ENCODE measurements at regions not wholly inside any gene's neighbourhood (a gene's known extent, or its start where the extent isn't known, plus 50 kb on each side); places are given as distances from the start of the nearest gene placed in this dataset.

DNA sequence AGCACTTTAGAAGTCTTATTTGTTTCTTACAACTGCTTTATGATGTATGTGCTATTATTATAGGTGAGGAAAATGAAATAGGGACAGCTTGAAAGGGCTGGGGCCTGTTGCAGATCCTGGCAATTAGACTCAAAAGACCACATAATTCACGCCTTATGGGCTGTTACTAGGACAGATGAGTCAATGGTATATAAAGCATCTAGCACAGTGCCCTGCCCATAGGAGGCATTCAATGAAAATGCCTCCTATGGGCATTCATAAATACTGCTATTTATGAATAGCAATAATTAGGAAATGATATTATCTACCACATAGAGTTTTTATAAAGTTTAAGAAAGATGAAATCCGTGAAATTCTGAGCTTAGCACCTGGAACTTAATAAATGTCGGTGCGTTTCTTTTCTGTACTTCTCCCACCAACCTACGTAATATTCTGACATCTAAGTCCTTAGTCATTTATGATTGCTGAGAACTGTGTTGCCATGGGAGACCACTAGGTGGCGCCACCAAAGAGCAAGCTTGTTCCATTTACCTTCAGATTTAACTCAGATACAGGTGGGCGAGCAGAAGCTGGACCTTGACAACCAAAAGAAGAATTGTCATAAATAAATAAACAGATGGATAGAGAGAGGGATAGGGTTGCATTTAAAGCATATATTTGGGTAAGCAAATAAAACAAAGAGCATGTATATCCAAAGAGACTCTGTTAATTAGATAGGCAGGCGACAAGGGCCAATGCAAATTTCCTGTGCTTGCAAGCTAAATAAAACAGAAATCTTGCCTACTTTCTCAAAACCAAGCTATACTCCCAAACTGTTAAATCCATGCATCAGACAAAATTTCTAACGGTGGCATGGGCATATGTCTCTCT, 699.9 kb downstream of the INHBA start:
- TF ChIP-seq, protein P1, sequence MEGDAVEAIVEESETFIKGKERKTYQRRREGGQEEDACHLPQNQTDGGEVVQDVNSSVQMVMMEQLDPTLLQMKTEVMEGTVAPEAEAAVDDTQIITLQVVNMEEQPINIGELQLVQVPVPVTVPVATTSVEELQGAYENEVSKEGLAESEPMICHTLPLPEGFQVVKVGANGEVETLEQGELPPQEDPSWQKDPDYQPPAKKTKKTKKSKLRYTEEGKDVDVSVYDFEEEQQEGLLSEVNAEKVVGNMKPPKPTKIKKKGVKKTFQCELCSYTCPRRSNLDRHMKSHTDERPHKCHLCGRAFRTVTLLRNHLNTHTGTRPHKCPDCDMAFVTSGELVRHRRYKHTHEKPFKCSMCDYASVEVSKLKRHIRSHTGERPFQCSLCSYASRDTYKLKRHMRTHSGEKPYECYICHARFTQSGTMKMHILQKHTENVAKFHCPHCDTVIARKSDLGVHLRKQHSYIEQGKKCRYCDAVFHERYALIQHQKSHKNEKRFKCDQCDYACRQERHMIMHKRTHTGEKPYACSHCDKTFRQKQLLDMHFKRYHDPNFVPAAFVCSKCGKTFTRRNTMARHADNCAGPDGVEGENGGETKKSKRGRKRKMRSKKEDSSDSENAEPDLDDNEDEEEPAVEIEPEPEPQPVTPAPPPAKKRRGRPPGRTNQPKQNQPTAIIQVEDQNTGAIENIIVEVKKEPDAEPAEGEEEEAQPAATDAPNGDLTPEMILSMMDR (IDR thresholded peaks at IDR 0.05): peak in 3 of 4 experiments; percentile 4 to 33 (median 33)
- no peak for TF ChIP-seq POLR2A (IDR thresholded peaks at IDR 0.05)
